Skeletal muscle cell (primary cell): ENCODE measurements at regions not wholly inside any gene's neighbourhood (a gene's known extent, or its start where the extent isn't known, plus 50 kb on each side); places are given as distances from the start of the nearest gene placed in this dataset.
"Not testable (repeated sequence)": the region's sequence is repeated elsewhere in the genome, so short reads cannot be mapped to it uniquely, and the experiment has no call there.

Experiments
- DNase-seq: peaks from one replicate; pipeline ENCODE4 v3.0.0-alpha.2; 2010; ENCODE audit warnings: low read depth
- H3K4me3 ChIP-seq: 2 replicates; pipeline ENCODE4 v1.5.1; 2011; ENCODE audit warnings: low read depth, mild to moderate bottlenecking, control low read depth, low read length, moderate library complexity

DNA sequence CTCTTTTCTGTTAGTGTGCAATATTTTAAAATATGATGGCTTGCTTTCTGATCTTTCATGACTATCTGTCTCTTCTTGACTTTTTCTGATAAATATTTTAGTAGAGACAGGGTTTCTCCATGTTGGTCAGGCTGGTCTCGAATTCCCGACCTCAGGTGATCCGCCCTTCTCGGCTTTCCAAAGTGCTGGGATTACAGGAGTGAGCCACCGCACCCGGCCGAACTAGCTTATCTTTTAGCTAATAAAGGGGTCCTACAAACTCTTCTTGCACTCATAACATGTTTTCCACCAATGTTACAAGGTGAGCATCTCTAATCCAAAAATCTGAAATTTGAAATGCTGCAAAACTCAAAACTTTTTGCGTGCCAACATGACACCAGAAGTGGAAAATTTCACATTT, 535.2 kb upstream of the PCDH20 start:
- no peak for DNase-seq
- H3K4me3 ChIP-seq = no peak overlapping the region

DNA sequence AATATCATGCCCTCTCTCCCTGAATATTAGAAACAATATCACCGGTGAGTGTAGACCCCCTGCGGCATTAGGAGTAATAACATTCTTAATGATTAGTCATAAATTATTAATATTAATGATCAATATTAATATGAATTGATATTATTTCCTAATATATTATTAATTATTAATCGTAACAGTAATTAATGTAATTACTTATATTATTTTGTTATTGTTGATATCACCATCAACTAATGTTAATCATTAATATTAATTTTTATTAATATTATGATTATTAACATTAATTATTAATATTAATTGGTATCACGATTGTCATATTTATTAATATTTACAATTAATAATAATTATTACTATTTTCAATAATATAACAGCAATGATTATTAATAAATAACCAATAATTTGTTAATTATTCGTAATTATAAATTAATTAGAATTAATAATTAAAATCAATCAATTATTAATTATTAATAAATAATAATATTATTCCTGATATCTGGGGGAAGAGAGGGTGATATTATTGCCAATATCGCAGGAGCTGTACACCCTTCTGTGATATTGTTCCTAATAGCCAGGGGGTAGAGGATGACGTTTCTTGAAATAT, 528.8 kb upstream of the PCDH20 start:
- DNase-seq = no peak
- no peak overlapping the region for H3K4me3 ChIP-seq

- no peak for DNase-seq
- no peak overlapping the region for H3K4me3 ChIP-seq
Observed at GRCh38 chr13:61935710-61936109, 520.1 kb upstream of the PCDH20 start.

- DNase-seq = no peak
- H3K4me3 ChIP-seq = no peak overlapping the region
Observed at GRCh38 chr13:61927648-61928047, 512.0 kb upstream of the PCDH20 start.

GRCh38 chr13:61918841-61919240, 503.2 kb upstream of the PCDH20 start:
- H3K4me3 ChIP-seq = no peak overlapping the region
- no peak for DNase-seq

DNA sequence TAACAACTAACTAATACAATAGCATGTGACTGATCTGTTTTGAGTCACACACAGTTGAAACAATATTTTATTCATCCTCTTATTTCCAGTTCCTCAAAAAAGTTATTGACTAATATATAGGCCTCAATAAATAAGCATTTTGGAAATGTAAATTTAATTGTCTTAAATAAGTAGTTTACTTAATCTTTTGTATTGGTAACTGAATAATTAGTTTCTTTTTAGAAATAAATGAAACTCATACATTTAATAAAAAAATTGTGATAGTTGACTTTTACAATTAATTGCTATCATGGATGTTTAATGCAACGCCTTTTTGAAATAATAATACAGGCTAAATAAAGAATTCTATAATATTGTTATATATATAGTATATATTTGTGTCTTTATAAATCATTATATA, 500.8 kb upstream of the PCDH20 start:
- DNase-seq = no peak
- H3K4me3 ChIP-seq = no peak overlapping the region

GRCh38 chr13:61913183-61913582, 497.5 kb upstream of the PCDH20 start:
- no peak for DNase-seq
- H3K4me3 ChIP-seq = no peak overlapping the region

- H3K4me3 ChIP-seq = no peak overlapping the region
- no peak for DNase-seq
Observed at GRCh38 chr13:61908906-61909615, 493.4 kb upstream of the PCDH20 start.

DNA sequence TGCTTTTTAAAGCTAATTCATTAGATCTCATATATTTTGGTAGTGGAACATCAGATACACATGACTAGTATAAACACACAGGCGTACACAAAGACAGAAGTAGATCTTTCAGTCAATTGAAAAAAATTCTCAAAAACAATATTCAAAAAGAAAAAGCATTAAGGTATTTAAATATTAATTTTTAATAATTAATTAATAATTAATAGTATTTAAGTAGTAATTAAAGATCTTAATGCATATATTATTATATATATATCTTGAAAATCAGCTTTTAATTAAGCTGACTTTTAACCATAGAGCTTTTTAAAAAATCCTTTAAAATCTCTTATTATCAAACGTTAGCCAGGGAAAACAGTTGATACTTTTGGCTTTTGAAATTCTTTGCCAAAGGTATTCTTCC, 489.4 kb upstream of the PCDH20 start:
- no peak for DNase-seq

DNA sequence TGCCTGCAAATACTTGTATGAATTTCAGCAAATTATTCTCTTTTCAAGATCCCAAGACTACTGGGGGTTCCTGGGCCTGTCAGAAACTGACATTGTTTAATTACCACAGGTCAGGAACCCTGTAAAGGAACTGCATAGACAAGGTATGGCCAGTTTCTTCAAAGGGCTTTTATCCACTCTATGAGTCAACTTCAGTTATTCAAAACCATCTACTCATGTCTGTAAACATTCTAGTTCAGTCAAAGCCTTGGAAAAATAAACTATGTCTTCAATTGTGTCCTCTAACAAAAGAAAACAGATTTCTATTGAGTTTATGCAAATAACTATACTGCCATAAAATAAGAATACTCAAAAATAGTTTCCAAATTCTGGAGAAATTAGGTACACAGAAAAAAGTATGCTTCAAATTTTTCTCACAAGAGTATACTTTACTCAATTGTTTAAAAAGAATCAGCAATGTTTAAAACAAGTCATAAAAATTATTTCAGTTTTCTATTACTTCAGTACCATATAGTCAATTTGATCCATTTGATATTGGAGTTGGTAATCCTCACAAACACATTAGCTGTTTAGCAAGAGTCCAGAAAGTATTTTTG, 486.4 kb upstream of the PCDH20 start:
- H3K4me3 ChIP-seq = no peak overlapping the region
- DNase-seq = no peak

More for the DNA sequence above, 489.4 kb upstream of the PCDH20 start:
- no peak overlapping the region for H3K4me3 ChIP-seq

DNA sequence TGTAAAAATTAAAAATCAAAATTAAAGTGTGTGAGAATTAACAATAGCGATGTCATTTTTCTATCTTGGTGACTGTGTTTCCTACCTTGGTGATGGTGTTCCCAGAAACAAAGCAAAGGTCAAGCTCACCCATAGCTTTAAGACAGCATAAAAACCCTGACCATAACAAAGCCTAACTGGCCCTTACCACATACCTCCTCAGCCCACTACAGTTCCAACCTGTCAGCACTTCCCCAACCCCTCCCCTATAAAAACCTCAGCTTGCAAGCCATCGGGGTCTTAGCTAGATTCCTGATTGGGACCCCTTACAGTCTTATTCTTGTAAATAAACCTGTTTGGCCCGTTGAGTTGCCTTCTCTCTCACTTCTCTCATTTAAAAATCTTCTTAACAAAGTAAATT, 484.4 kb upstream of the PCDH20 start:
- DNase-seq = no peak
- no peak overlapping the region for H3K4me3 ChIP-seq

DNA sequence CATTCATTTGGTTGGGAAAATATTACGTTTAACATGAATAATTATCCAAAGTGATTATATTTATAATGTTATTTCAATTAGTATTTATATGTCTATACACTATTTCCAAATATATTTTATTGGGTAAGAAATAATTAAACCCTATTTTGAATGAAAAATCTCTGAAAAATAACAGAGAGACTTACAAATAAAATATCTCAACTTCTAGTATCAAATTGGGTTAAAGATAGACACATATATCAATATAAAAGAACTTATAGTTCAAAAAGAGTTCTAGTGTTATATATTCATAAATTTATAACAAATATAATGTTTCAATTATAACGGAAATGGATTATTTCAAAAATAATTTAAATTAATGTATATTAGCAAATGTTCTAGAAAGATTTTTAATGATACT, 482.6 kb upstream of the PCDH20 start:
- DNase-seq = no peak
- no peak overlapping the region for H3K4me3 ChIP-seq

- no peak for DNase-seq
- H3K4me3 ChIP-seq = no peak overlapping the region
Observed at GRCh38 chr13:61891401-61891800, 475.8 kb upstream of the PCDH20 start.

DNA sequence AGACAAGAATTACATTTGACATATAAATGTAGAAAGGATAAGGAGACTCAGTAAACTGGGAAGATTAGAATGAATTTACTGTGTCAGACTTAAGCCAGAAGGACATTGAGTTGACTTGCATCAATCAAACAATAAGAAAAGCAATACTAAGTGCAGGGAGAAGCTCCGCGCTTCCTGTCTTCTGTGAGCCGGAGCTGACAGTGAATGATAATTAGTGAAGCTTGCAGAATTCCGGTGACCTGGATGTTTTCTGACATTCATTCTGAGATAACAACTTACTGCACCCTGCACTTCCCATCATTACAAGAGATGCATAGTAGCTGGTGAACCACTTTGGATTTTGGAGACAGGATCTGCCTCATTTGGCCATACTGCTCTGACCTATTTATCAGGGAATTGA, 469.2 kb upstream of the PCDH20 start:
- no peak overlapping the region for H3K4me3 ChIP-seq
- DNase-seq = no peak

DNA sequence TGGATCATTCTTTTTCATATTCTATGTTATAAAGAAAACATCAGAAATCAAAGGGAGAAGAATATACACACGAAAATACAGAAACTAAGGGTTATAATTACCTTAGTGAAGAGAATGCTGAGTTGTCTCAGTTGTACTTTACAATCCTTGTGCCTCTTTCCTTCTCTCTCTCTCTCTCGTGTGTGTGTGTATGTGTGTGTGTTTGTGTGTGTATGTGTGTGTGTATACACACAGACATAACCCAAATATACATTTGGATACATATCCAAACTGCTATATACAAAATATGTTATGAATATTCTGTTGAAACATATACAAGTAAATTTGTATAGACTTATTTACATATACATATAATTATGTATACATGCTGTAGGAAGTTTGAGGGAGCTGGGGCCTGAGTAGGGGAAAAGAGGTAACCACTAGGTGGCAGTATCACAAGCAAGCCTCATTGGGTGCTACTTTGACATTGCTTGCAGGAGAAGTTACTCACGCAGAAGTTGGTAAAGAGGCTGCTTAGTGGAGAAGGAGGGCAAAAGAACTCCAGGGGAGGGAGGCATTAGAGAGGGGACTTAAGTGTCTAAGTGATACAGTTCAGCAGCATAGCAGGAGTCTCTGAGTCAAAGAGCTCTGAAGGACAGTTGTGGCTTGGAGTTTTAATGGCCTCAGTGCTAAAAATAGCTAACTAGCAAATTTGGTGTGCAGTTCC, 465.1 kb upstream of the PCDH20 start:
- H3K4me3 ChIP-seq = no peak overlapping the region
- no peak for DNase-seq

DNA sequence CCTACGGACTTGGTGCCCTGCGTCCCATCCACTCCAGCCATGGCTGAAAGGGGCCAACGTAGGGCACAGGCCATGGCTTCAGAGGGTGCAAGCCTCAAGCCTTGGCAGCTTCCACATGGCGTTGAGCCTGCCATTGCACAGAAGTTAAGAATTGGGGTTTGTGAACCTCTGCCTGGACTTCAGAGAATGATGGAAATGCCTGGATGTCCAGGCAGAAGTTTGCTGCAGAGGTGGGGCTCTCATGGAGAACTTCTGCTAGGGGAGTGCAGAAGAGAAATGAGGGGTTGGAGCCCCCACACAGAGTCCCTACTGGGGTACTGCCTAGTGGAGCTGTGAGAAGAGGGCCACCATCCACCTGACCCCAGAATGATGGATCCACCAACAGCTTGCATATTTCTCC, 462.9 kb upstream of the PCDH20 start:
- not testable (repeated sequence) for H3K4me3 ChIP-seq, DNase-seq

DNA sequence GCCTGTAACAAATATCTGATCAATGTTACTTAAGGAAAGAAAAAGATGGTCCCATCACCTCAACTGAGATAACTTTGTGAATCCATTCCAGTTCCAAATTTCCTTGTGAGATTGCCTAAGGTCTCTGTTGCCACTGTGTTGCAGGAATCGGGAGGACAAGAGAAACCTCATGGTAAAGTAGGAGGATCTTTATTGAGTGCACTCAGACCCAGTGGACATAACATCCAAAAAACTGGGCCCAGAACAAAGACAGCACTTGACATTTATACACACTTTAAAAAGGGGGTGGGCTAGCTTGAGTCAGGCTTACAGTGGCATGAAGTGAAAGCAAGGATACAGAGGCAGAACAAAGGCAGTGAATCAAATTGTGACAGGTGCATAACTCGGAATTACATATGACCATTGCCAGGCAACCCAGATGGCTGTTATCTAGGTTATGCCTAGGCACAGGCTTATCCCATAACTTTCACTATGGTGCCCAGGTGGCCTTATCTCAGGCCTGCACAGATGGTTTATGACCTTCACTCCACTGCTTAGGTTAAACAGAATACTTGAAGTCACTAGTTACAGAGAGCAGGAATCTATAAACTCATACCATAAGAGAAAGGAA, 459.4 kb upstream of the PCDH20 start:
- DNase-seq = no peak
- H3K4me3 ChIP-seq = no peak overlapping the region

DNA sequence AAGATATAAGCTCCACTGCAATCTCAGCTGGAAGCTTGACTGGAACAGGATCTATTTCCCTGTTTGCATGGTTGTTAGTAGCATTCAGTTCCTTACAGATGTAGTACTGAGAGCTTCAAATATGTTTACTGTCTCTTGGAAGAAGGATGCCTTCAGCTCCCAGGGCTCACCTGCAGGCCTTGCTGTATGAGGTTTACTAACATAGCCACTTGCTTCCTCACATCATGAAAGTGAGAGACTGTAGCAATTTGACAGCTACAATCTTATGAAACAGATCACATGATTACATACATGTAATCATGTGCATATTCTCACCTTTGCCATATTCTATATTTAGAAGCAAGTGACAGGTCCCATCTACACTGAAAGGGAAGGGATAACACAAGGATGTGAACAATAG, 458.1 kb upstream of the PCDH20 start:
- H3K4me3 ChIP-seq = no peak overlapping the region
- no peak for DNase-seq

GRCh38 chr13:61857198-61857597, 441.5 kb upstream of the PCDH20 start:
- H3K4me3 ChIP-seq = no peak overlapping the region
- DNase-seq = no peak

- H3K4me3 ChIP-seq = no peak overlapping the region
- DNase-seq = no peak
Observed at GRCh38 chr13:61852116-61852619, 436.5 kb upstream of the PCDH20 start.
